AG04449 (cell line): ENCODE measurements at regions not wholly inside any gene's neighbourhood (a gene's known extent, or its start where the extent isn't known, plus 50 kb on each side); places are given as distances from the start of the nearest gene placed in this dataset.

ENCODE experiments used
- CTCF ChIA-PET: fragments of 350-600 bp; formaldehyde crosslinking; extraction: SDS; loops from one replicate; lab custom pipeline; 2021; ENCODE audit warnings: antibody characterized with exemption; lab: Yijun Ruan, JAX
- POLR2A ChIA-PET: fragments of 400-600, 350-600 bp; formaldehyde crosslinking; extraction: SDS; loops from one replicate; lab custom pipeline; 2020; ENCODE audit warnings: antibody characterized with exemption, inconsistent platforms; lab: Yijun Ruan, JAX
- DNase-seq: peaks from one replicate; pipeline ENCODE4 v3.0.0-alpha.2; 2010; ENCODE audit warnings: low read depth, low spot score
- H3K4me3 ChIP-seq: 2 replicates; pipeline ENCODE4 v1.5.1; 2011; ENCODE audit warnings: low read depth, mild to moderate bottlenecking, control low read depth, low read length
- CTCF ChIP-seq: IDR thresholded peaks from one replicate; pipeline ENCODE4 v1.5.1; 2011; ENCODE audit warnings: mild to moderate bottlenecking, moderate library complexity, low read length, control low read depth, inconsistent platforms; ENCODE audit not compliant: insufficient read depth; ENCODE audit errors: missing control alignments

GRCh38 chr15:38072348-38073177 lies 138.1 kb downstream of the TMCO5A start:
- DNase-seq, result no peak
- TF ChIP-seq CTCF, result peak; percentile 38
- H3K4me3 ChIP-seq, result peak overlapping the region; percentile 53
- CTCF ChIA-PET, result interaction anchor here (0.7 to 2.5 kb wide), 5 partner anchors 12 to 318 kb away, joined by 3 to 9 read pairs (median 3); no protein-coding TSS in a partner anchor
- POLR2A ChIA-PET, result interaction anchor here (0.7 to 2.5 kb wide), 2 partner anchors 180 to 184 kb away, joined by 3 to 17 read pairs; partner anchors contain the start of gene SPRED1

- no peak for DNase-seq
- ChIA-PET CTCF (interaction anchor here (0.7 to 2.5 kb wide), 5 partner anchors 11 to 317 kb away, joined by 3 to 9 read pairs (median 4); no protein-coding TSS in a partner anchor), POLR2A (interaction anchor here (2.5 kb wide), 1 partner anchor 179 kb away, joined by 17 read pairs; the partner anchor contains the start of gene SPRED1)
- peak overlapping the region; percentile 53 for H3K4me3 ChIP-seq
- TF ChIP-seq CTCF, result no peak
Measured at GRCh38 chr15:38073178-38073946, 138.9 kb downstream of the TMCO5A start.

GRCh38 chr15:38074029-38074428 lies 139.6 kb downstream of the TMCO5A start:
- CTCF ChIA-PET, result interaction anchor here (1.3 to 2.5 kb wide), 3 partner anchors 11 to 316 kb away, joined by 3 to 9 read pairs (median 5); no protein-coding TSS in a partner anchor
- no peak overlapping the region; the same call in 1 of the 2 replicates for H3K4me3 ChIP-seq
- POLR2A ChIA-PET, result interaction anchor here (2.5 kb wide), 1 partner anchor 179 kb away, joined by 17 read pairs; the partner anchor contains the start of gene SPRED1

GRCh38 chr15:38075466-38075865 lies 141.0 kb downstream of the TMCO5A start:
- no peak for TF ChIP-seq CTCF
- ChIA-PET POLR2A (no interaction called here), CTCF (interaction anchor here (0.7 to 1.0 kb wide), 3 partner anchors 8 to 79 kb away, joined by 3 to 4 read pairs (median 4); no protein-coding TSS in a partner anchor)
- no peak overlapping the region; the same call in 1 of the 2 replicates for H3K4me3 ChIP-seq
- no peak for DNase-seq

More at GRCh38 chr15:38074029-38074428, 139.6 kb downstream of the TMCO5A start:
- DNase-seq, result no peak
- no peak for TF ChIP-seq CTCF

GRCh38 chr15:38076786-38077185 lies 142.3 kb downstream of the TMCO5A start:
- no peak for DNase-seq
- POLR2A ChIA-PET, result interaction anchor here (1.1 kb wide), 1 partner anchor 175 kb away, joined by 4 read pairs; no protein-coding TSS in a partner anchor
- H3K4me3 ChIP-seq, result no peak overlapping the region; the same call in 1 of the 2 replicates
- CTCF ChIA-PET, result no interaction called here
- TF ChIP-seq CTCF, result no peak
